ENCODE measurements at regions not wholly inside any gene's neighbourhood (a gene's known extent, or its start where the extent isn't known, plus 50 kb on each side); places are given as distances from the start of the nearest gene placed in this dataset.

DNA sequence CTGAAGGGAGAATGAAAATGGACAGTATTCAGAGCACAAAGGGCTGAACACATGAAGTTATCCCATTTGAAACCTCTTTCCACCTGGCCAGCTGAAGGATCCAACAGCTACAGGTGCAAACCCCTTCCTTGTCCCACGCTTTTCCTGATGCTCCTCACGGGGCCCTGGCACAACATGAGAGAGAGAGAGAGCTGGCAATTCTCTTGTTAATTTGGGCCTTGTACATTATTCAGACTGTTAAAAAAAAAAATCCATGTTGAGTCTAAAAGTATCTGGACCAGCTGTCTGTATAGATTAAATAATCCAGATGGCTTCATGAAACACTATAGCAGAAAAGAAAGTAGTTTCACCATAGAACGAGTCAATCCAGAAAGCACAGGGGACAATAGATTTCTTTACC is 74.1 kb downstream of the HMHB1 start:
- TF ChIP-seq, protein P1, sequence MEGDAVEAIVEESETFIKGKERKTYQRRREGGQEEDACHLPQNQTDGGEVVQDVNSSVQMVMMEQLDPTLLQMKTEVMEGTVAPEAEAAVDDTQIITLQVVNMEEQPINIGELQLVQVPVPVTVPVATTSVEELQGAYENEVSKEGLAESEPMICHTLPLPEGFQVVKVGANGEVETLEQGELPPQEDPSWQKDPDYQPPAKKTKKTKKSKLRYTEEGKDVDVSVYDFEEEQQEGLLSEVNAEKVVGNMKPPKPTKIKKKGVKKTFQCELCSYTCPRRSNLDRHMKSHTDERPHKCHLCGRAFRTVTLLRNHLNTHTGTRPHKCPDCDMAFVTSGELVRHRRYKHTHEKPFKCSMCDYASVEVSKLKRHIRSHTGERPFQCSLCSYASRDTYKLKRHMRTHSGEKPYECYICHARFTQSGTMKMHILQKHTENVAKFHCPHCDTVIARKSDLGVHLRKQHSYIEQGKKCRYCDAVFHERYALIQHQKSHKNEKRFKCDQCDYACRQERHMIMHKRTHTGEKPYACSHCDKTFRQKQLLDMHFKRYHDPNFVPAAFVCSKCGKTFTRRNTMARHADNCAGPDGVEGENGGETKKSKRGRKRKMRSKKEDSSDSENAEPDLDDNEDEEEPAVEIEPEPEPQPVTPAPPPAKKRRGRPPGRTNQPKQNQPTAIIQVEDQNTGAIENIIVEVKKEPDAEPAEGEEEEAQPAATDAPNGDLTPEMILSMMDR (IDR thresholded peaks at IDR 0.05) = no peak
- TF ChIP-seq POLR2A (IDR thresholded peaks at IDR 0.05) (no peak), POLR2AphosphoS5 (IDR thresholded peaks at IDR 0.05) (no peak), EP300 (IDR thresholded peaks at IDR 0.05) (no peak)

All from suprapubic skin (tissue), 4 donors.